OCI-LY7 (cell line): ENCODE measurements at regions not wholly inside any gene's neighbourhood (a gene's known extent, or its start where the extent isn't known, plus 50 kb on each side); places are given as distances from the start of the nearest gene placed in this dataset.

Source experiments
- EZH2phosphoT487 ChIP-seq: fragments of 200-600 bp; sonication (generic); IDR thresholded peaks from 2 replicates; pipeline ENCODE4 v1.6.1; 2018; ENCODE audit warnings: low read depth, borderline replicate concordance, mild to moderate bottlenecking, mixed run types, antibody characterized with exemption, low read length, moderate library complexity, mixed read lengths
- TF ChIP-seq, protein P1 (sequence below): fragments of 200-600 bp; sonication (generic); conservative IDR thresholded peaks from 2 replicates; pipeline ENCODE4 v1.5.1; 2014; ENCODE audit warnings: mild to moderate bottlenecking, antibody characterized with exemption, low read length, moderate library complexity, mixed read lengths

GRCh38 chrX:10952619-10953018, 158.5 kb upstream of the HCCS start:
- TF ChIP-seq, protein P1, sequence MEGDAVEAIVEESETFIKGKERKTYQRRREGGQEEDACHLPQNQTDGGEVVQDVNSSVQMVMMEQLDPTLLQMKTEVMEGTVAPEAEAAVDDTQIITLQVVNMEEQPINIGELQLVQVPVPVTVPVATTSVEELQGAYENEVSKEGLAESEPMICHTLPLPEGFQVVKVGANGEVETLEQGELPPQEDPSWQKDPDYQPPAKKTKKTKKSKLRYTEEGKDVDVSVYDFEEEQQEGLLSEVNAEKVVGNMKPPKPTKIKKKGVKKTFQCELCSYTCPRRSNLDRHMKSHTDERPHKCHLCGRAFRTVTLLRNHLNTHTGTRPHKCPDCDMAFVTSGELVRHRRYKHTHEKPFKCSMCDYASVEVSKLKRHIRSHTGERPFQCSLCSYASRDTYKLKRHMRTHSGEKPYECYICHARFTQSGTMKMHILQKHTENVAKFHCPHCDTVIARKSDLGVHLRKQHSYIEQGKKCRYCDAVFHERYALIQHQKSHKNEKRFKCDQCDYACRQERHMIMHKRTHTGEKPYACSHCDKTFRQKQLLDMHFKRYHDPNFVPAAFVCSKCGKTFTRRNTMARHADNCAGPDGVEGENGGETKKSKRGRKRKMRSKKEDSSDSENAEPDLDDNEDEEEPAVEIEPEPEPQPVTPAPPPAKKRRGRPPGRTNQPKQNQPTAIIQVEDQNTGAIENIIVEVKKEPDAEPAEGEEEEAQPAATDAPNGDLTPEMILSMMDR: no peak
- TF ChIP-seq EZH2phosphoT487: no peak
